ENCODE measurements at regions not wholly inside any gene's neighbourhood (a gene's known extent, or its start where the extent isn't known, plus 50 kb on each side); places are given as distances from the start of the nearest gene placed in this dataset.

DNA sequence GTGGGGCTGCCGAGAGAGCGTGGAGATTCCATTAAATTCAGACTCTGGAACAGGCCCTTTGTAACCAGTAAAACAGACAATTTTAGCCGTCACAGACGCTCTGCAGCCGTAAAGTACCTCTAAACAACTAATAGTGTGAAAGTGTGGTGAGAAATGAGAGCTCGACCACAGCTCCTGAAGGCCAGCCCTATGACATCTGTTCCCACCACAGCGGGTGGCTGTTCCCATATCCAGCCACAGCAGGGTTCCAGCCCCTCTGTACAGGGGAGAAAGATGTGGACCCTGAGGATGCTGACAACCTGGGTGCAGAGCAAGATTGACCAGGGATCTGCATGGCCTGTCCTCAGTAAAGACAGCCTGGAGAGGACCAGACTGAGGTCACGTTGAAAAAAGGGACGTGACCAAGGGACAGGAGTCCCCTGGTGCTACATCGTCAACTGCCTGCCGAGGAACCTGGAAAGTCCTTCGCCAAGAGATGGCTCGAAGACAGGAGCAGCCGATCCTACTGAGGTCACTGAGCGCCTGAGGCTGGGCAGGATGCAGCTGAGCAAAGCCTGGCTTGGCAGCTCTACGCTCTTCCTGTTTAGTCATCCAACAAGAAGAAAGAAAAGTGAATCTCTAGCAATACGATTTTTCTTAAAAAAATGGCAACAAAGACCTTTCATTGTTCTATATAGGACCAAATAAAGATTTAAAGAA lies 831.7 kb downstream of the RNF144A start:
- ATAC-seq: no peak
- DNase-seq (ENCODE audit: extremely low read depth in 1 of 4, low spot score in 3 of 4): no peak
- Histone ChIP-seq H3K9ac (ENCODE audit: insufficient read depth in 1 of 2, low read depth in 2 of 2, low read length in 2 of 2) (no peak overlapping the region), H3K4me1 (replicated peaks in 1 of 2; ENCODE audit: control insufficient read depth in 2 of 2, insufficient read depth in 2 of 2, low read length in 2 of 2) (no peaks in the 10 kb centered on the region), H3K27ac (ENCODE audit: extremely low read depth, low read depth, low read length) (no peak overlapping the region), H3K79me2 (ENCODE audit: control insufficient read depth, insufficient read depth, low read length) (no peaks in the 10 kb centered on the region), H3K36me3 (ENCODE audit: control insufficient read depth, insufficient read depth, low read length) (no peaks in the 10 kb centered on the region), H3K4me3 (no peak overlapping the region), H3K27me3 (ENCODE audit: control insufficient read depth in 2 of 2, insufficient read depth in 2 of 2, low read length in 2 of 2) (peaks cover 0 to 3% of the 10 kb centered on the region in 2 experiments; a peak in 1 of 5 replicates), H4K20me1 (replicated peaks; ENCODE audit: control insufficient read depth, insufficient read depth, low read length) (no peaks in the 10 kb centered on the region), H3K9me1 (ENCODE audit: control insufficient read depth, insufficient read depth, low read length) (no peaks in the 10 kb centered on the region), H3K4me2 (ENCODE audit: insufficient read depth, low read length) (no peak overlapping the region), H3K9me3 (replicated peaks; ENCODE audit: control insufficient read depth, insufficient read depth, low read depth, low read length) (no peaks in the 10 kb centered on the region), H2AFZ (ENCODE audit: low read depth, low read length) (no peak overlapping the region)
- no TSS peak for BruUV-seq (replicated peaks)
- ChIA-PET CTCF (ENCODE audit: low intra/inter-chr PET ratio) (no interaction called here), POLR2A (no interaction called here)
- in situ Hi-C loops (cut with MboI) (no loop called here), intact Hi-C loops (cut with micrococcal nuclease) (no loop called here)
- FAIRE-seq: no peak
- no peak for TF ChIP-seq ZNF354B (CRISPR knock-in tag; IDR thresholded peaks at IDR 0.05)
- TF ChIP-seq MBD2 (IDR thresholded peaks at IDR 0.05; ENCODE audit: borderline replicate concordance, low read depth): no peak
- no peak for TF ChIP-seq ARHGAP35 (IDR thresholded peaks at IDR 0.05; ENCODE audit: partially characterized antibody)
- TF ChIP-seq KLF13 (tag; IDR thresholded peaks at IDR 0.05; ENCODE audit: borderline replicate concordance, low read depth): no peak
- no peak for TF ChIP-seq ELF4 (CRISPR knock-in tag; IDR thresholded peaks at IDR 0.05)
- WGBS (ENCODE audit: insufficient coverage, low coverage, missing lambda C conversion rate): 2% methylated on average over 17 of the region's 17 CpGs

DNA sequence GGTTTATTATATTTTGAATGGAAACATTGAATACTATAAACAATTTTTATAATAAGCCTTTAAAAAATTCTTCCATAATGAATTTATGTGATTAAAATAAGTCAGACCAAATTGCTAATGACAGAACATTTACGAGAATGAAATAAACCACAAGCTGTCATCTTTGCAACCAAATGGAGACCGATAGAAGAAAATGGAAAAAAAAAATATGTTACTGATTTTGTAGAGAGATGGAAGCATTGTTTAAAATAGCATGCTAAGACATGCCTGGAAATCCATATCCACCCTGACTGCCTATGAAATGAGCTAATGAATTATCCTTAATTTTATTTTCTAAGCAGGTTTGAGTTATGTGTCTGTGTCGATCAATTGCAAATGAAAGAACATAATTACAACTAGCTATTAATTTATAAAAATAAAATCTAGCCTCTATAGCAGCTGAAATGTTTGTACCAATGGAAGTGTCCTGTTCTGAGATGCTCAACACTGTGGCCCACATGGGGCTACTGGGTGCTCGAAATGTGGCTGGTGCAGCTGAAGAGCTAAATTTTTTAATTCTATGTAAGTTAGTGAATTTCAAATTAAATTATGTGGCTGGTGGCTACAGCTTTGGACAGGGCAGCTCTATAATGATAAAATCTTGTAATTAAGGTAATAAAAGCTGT lies 832.8 kb downstream of the RNF144A start:
- CTCF ChIA-PET (ENCODE audit: low intra/inter-chr PET ratio): no interaction called here
- POLR2A ChIA-PET: no interaction called here
- TF ChIP-seq, protein P1, sequence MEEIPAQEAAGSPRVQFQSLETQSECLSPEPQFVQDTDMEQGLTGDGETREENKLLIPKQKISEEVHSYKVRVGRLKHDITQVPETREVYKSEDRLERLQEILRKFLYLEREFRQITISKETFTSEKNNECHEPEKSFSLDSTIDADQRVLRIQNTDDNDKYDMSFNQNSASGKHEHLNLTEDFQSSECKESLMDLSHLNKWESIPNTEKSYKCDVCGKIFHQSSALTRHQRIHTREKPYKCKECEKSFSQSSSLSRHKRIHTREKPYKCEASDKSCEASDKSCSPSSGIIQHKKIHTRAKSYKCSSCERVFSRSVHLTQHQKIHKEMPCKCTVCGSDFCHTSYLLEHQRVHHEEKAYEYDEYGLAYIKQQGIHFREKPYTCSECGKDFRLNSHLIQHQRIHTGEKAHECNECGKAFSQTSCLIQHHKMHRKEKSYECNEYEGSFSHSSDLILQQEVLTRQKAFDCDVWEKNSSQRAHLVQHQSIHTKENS (CRISPR knock-in tag; IDR thresholded peaks at IDR 0.05): no peak
- TF ChIP-seq RBFOX2 (IDR thresholded peaks at IDR 0.05; ENCODE audit: low read depth, low read length): no peak
- no peak for TF ChIP-seq FOXM1 (IDR thresholded peaks at IDR 0.05; ENCODE audit: low read depth)
- TF ChIP-seq FOXM1 (CRISPR knock-in tag; IDR thresholded peaks at IDR 0.05; ENCODE audit: low read depth): no peak
- no peak for TF ChIP-seq ZNF431 (CRISPR knock-in tag; IDR thresholded peaks at IDR 0.05)
- no peak for TF ChIP-seq ZKSCAN1 (IDR thresholded peaks at IDR 0.05; ENCODE audit: low read depth, low read length)
- no peak for TF ChIP-seq ZSCAN32 (CRISPR knock-in tag; IDR thresholded peaks at IDR 0.05)
- TF ChIP-seq, protein P2, sequence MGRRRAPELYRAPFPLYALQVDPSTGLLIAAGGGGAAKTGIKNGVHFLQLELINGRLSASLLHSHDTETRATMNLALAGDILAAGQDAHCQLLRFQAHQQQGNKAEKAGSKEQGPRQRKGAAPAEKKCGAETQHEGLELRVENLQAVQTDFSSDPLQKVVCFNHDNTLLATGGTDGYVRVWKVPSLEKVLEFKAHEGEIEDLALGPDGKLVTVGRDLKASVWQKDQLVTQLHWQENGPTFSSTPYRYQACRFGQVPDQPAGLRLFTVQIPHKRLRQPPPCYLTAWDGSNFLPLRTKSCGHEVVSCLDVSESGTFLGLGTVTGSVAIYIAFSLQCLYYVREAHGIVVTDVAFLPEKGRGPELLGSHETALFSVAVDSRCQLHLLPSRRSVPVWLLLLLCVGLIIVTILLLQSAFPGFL (CRISPR knock-in tag; IDR thresholded peaks at IDR 0.05): no peak

More for the DNA sequence above, 832.8 kb downstream of the RNF144A start:
- H3K4me2 ChIP-seq (ENCODE audit: insufficient read depth, low read length): no peak overlapping the region
- H2AFZ ChIP-seq (ENCODE audit: low read depth, low read length): no peak overlapping the region
- FAIRE-seq (no peak), ATAC-seq (no peak), DNase-seq (ENCODE audit: extremely low read depth in 1 of 4, low spot score in 3 of 4) (no peak)
- H3K9me1 ChIP-seq (ENCODE audit: control insufficient read depth, insufficient read depth, low read length): no peaks in the 10 kb centered on the region
- no peaks in the 10 kb centered on the region for H3K79me2 ChIP-seq (ENCODE audit: control insufficient read depth, insufficient read depth, low read length)
- H3K9me3 ChIP-seq (replicated peaks; ENCODE audit: control insufficient read depth, insufficient read depth, low read depth, low read length): no peaks in the 10 kb centered on the region
- H3K9ac ChIP-seq (ENCODE audit: insufficient read depth in 1 of 2, low read depth in 2 of 2, low read length in 2 of 2): no peak overlapping the region
- no TSS peak for BruUV-seq (replicated peaks)
- no peak overlapping the region for H3K4me3 ChIP-seq
- no peaks in the 10 kb centered on the region for H3K4me1 ChIP-seq (replicated peaks in 1 of 2; ENCODE audit: control insufficient read depth in 2 of 2, insufficient read depth in 2 of 2, low read length in 2 of 2)
- peaks cover 0 to 3% of the 10 kb centered on the region in 2 experiments; a peak in 1 of 5 replicates for H3K27me3 ChIP-seq (ENCODE audit: control insufficient read depth in 2 of 2, insufficient read depth in 2 of 2, low read length in 2 of 2)
- no peak overlapping the region for H3K27ac ChIP-seq (ENCODE audit: extremely low read depth, low read depth, low read length)
- 0% methylated on average over 4 of the region's 4 CpGs for WGBS (ENCODE audit: insufficient coverage, low coverage, missing lambda C conversion rate)
- in situ Hi-C loops (cut with MboI) (no loop called here), intact Hi-C loops (cut with micrococcal nuclease) (no loop called here)
- H4K20me1 ChIP-seq (replicated peaks; ENCODE audit: control insufficient read depth, insufficient read depth, low read length): no peaks in the 10 kb centered on the region
- H3K36me3 ChIP-seq (ENCODE audit: control insufficient read depth, insufficient read depth, low read length): no peaks in the 10 kb centered on the region

Measured in K562 (cell line).